ENCODE measurements at regions not wholly inside any gene's neighbourhood (a gene's known extent, or its start where the extent isn't known, plus 50 kb on each side); places are given as distances from the start of the nearest gene placed in this dataset.

- Histone ChIP-seq H3K4me1 (no peaks in the 10 kb centered on the region), H3K9me3 (no peaks in the 10 kb centered on the region), H3K27me3 (peaks cover 0 to 10% (median 0%) of the 10 kb centered on the region in 9 donors), H3K36me3 (no peaks in the 10 kb centered on the region), H3K27ac (no peak overlapping the region), H3K4me3 (no peak overlapping the region)
- DNase-seq (no peak), ATAC-seq (no peak)
- WGBS, 4 donors = 86 to 90% (median 87%) methylated on average over 17 of the region's 17 CpGs
- intact Hi-C loops (cut with DNase I) = no loop called here
- TF ChIP-seq POLR2A (IDR thresholded peaks at IDR 0.05) (no peak), CTCF (IDR thresholded peaks at IDR 0.05) (no peak)
Observed at GRCh38 chr10:128365156-128365725, 239.0 kb upstream of the MKI67 start.

GRCh38 chr10:128367807-128368206 lies 241.6 kb upstream of the MKI67 start:
- Histone ChIP-seq H3K27ac (no peak overlapping the region), H3K36me3 (no peaks in the 10 kb centered on the region), H3K4me3 (no peak overlapping the region), H3K27me3 (peaks cover 0 to 10% (median 0%) of the 10 kb centered on the region in 9 donors), H3K9me3 (no peaks in the 10 kb centered on the region), H3K4me1 (no peaks in the 10 kb centered on the region)
- 70 to 82% (median 75%) methylated on average over 3 of the region's 3 CpGs for WGBS, 4 donors
- no peak for ATAC-seq
- no peak for DNase-seq
- intact Hi-C loops (cut with DNase I) = no loop called here
- TF ChIP-seq CTCF (IDR thresholded peaks at IDR 0.05) = no peak

GRCh38 chr10:128369101-128369650 lies 243.0 kb upstream of the MKI67 start:
- Histone ChIP-seq H3K27ac (no peak overlapping the region), H3K27me3 (peaks cover 0 to 15% (median under 1%) of the 10 kb centered on the region in 9 donors), H3K4me3 (no peak overlapping the region), H3K9me3 (no peaks in the 10 kb centered on the region), H3K4me1 (no peaks in the 10 kb centered on the region), H3K36me3 (no peaks in the 10 kb centered on the region)
- intact Hi-C loops (cut with DNase I) = no loop called here
- WGBS, 4 donors = 85 to 91% (median 89%) methylated on average over 12 of the region's 12 CpGs
- TF ChIP-seq CTCF (IDR thresholded peaks at IDR 0.05) (no peak), POLR2A (IDR thresholded peaks at IDR 0.05) (no peak)
- no peak for ATAC-seq
- DNase-seq = no peak

- Histone ChIP-seq H3K27ac (no peak overlapping the region), H3K36me3 (no peaks in the 10 kb centered on the region), H3K27me3 (peaks cover 0 to 19% (median 0%) of the 10 kb centered on the region in 9 donors), H3K4me3 (no peak overlapping the region), H3K4me1 (no peaks in the 10 kb centered on the region), H3K9me3 (no peaks in the 10 kb centered on the region)
- intact Hi-C loops (cut with DNase I) = no loop called here
- no peak for TF ChIP-seq POLR2A (IDR thresholded peaks at IDR 0.05)
- TF ChIP-seq CTCF (IDR thresholded peaks at IDR 0.05) = no peak
- 89 to 92% (median 89%) methylated on average over 9 of the region's 9 CpGs for WGBS, 4 donors
- DNase-seq (no peak), ATAC-seq (no peak)
Observed at GRCh38 chr10:128373071-128373749, 247.0 kb upstream of the MKI67 start.
